HEK293 (cell line): ENCODE measurements at regions not wholly inside any gene's neighbourhood (a gene's known extent, or its start where the extent isn't known, plus 50 kb on each side); places are given as distances from the start of the nearest gene placed in this dataset.

ENCODE experiments used
- CTCF ChIA-PET: fragments of 350-600 bp; formaldehyde crosslinking; extraction: SDS; loops from one replicate; lab custom pipeline; 2021; ENCODE audit warnings: antibody characterized with exemption; lab: Yijun Ruan, JAX
- POLR2A ChIA-PET: fragments of 300-600 bp; formaldehyde crosslinking; extraction: SDS; loops from one replicate; lab custom pipeline; 2020; ENCODE audit warnings: antibody characterized with exemption, inconsistent platforms; lab: Yijun Ruan, JAX
- H3K27ac ChIP-seq: fragments of 200-500 bp; sonication (Bioruptor generic); 2 replicates; pipeline ENCODE4 v1.5.1; 2014; ENCODE audit warnings: low read depth, low read length, control low read depth, inconsistent platforms; ENCODE audit errors: extremely low read depth
- H3K36me3 ChIP-seq, 2 experiments: fragments of 200-500 bp in 1 of 2; sonication (Bioruptor generic) in 1 of 2; 1 replicate in 1 of 2; 2 replicates in 1 of 2; pipeline ENCODE4 v1.5.1; 2014 to 2017; ENCODE audit warnings: inconsistent platforms in 2 of 2, low read length in 2 of 2; ENCODE audit not compliant: control insufficient read depth in 2 of 2, insufficient read depth in 1 of 2
- H3K4me1 ChIP-seq: fragments of 200-500 bp; sonication (Bioruptor generic); 2 replicates; pipeline ENCODE4 v1.5.1; 2014; ENCODE audit warnings: mild to moderate bottlenecking, low read length, inconsistent platforms; ENCODE audit not compliant: control insufficient read depth, insufficient read depth
- H3K4me3 ChIP-seq: 2 replicates; pipeline ENCODE4 v1.5.1; 2011; ENCODE audit warnings: low read depth, mild to moderate bottlenecking, control low read depth, low read length, moderate library complexity
- H3K9me3 ChIP-seq: fragments of 200-500 bp; sonication (Bioruptor generic); 2 replicates; pipeline ENCODE4 v1.5.1; 2014; ENCODE audit warnings: low read depth, low read length, inconsistent platforms; ENCODE audit not compliant: control insufficient read depth, insufficient read depth
- CTCF ChIP-seq: fragments of 450-650 bp; formaldehyde crosslinking; IDR thresholded peaks from 2 replicates; pipeline ENCODE4 v1.5.1; 2016; ENCODE audit warnings: missing biosample characterization, missing genetic modification characterization
- HIC1 ChIP-seq: fragments of 450-650 bp; formaldehyde crosslinking; IDR thresholded peaks from 2 replicates; pipeline ENCODE4 v1.5.1; 2016; ENCODE audit warnings: missing biosample characterization, missing genetic modification characterization
- SETDB1 ChIP-seq: IDR thresholded peaks from one replicate; pipeline ENCODE4 v1.6.1; 2017; ENCODE audit warnings: mild to moderate bottlenecking, low read length, moderate library complexity, mixed read lengths; ENCODE audit not compliant: insufficient read length
- SP7 ChIP-seq: fragments of 450-650 bp; formaldehyde crosslinking; IDR thresholded peaks from 2 replicates; pipeline ENCODE4 v1.5.1; 2016; ENCODE audit warnings: missing biosample characterization, missing genetic modification characterization
- WT1 ChIP-seq: fragments of 450-650 bp; formaldehyde crosslinking; IDR thresholded peaks from 2 replicates; pipeline ENCODE4 v1.5.1; 2016; ENCODE audit warnings: missing biosample characterization, missing genetic modification characterization
- ZBTB10 ChIP-seq: fragments of 450-650 bp; formaldehyde crosslinking; IDR thresholded peaks from 2 replicates; pipeline ENCODE4 v1.5.1; 2016; ENCODE audit warnings: missing biosample characterization, missing genetic modification characterization
- ZBTB44 ChIP-seq: fragments of 450-650 bp; IDR thresholded peaks from 2 replicates; pipeline ENCODE4 v1.5.1; 2018; ENCODE audit warnings: missing biosample characterization, mild to moderate bottlenecking, missing genetic modification characterization
- ZFHX2 ChIP-seq: fragments of 450-650 bp; formaldehyde crosslinking; conservative IDR thresholded peaks from 2 replicates; pipeline ENCODE4 v1.5.1; 2016; ENCODE audit warnings: missing biosample characterization, missing genetic modification characterization
- ZNF2 ChIP-seq: fragments of 450-650 bp; formaldehyde crosslinking; IDR thresholded peaks from 2 replicates; pipeline ENCODE4 v1.5.1; 2016; ENCODE audit warnings: missing biosample characterization, missing genetic modification characterization
- ZNF211 ChIP-seq: fragments of 450-650 bp; formaldehyde crosslinking; IDR thresholded peaks from 2 replicates; pipeline ENCODE4 v1.5.1; 2016; ENCODE audit warnings: low read depth, missing biosample characterization, missing genetic modification characterization
- ZNF350 ChIP-seq: fragments of 450-650 bp; formaldehyde crosslinking; IDR thresholded peaks from 2 replicates; pipeline ENCODE4 v1.5.0; 2017; ENCODE audit warnings: missing biosample characterization, mild to moderate bottlenecking, missing genetic modification characterization
- ZNF48 ChIP-seq: fragments of 450-650 bp; formaldehyde crosslinking; IDR thresholded peaks from 2 replicates; pipeline ENCODE4 v1.5.1; 2016; ENCODE audit warnings: missing biosample characterization, missing genetic modification characterization
- ZNF514 ChIP-seq: fragments of 450-650 bp; formaldehyde crosslinking; IDR thresholded peaks from 2 replicates; pipeline ENCODE4 v1.5.1; 2016; ENCODE audit warnings: missing biosample characterization, missing genetic modification characterization
- ZNF548 ChIP-seq: fragments of 450-650 bp; formaldehyde crosslinking; IDR thresholded peaks from 2 replicates; pipeline ENCODE4 v1.5.1; 2016; ENCODE audit warnings: missing biosample characterization, missing genetic modification characterization
- ZNF549 ChIP-seq: fragments of 450-650 bp; IDR thresholded peaks from 2 replicates; pipeline ENCODE4 v1.5.1; 2018; ENCODE audit warnings: missing biosample characterization, missing genetic modification characterization, mild to moderate bottlenecking, inconsistent platforms, moderate library complexity
- ZNF639 ChIP-seq: fragments of 450-650 bp; formaldehyde crosslinking; IDR thresholded peaks from 2 replicates; pipeline ENCODE4 v1.5.1; 2016; ENCODE audit warnings: missing biosample characterization, missing genetic modification characterization
- ZNF785 ChIP-seq: fragments of 450-650 bp; formaldehyde crosslinking; IDR thresholded peaks from 2 replicates; pipeline ENCODE4 v1.5.1; 2016; ENCODE audit warnings: missing biosample characterization, missing genetic modification characterization
- ZNF791 ChIP-seq: fragments of 450-650 bp; formaldehyde crosslinking; IDR thresholded peaks from 2 replicates; pipeline ENCODE4 v1.5.1; 2016; ENCODE audit warnings: missing biosample characterization, missing genetic modification characterization

- CTCF ChIA-PET = interaction anchor here (0.5 to 0.6 kb wide), 2 partner anchors 535 to 838 kb away, joined by 4 to 5 read pairs; no protein-coding TSS in a partner anchor
These were observed 167.8 kb downstream of the GPAT3 start for GRCh38 chr4:83703752-83704151.

GRCh38 chr4:83701041-83701440 lies 165.1 kb downstream of the GPAT3 start:
- TF ChIP-seq ZNF548 (no peak), SETDB1 (peak; percentile 57)
- H3K4me3 ChIP-seq = no peak overlapping the region
- H3K36me3 ChIP-seq = no peaks in the 10 kb centered on the region
- ChIA-PET POLR2A (no interaction called here), CTCF (interaction anchor here (0.5 kb wide), 1 partner anchor 12 kb away, joined by 4 read pairs; no protein-coding TSS in a partner anchor)
- H3K9me3 ChIP-seq = no peaks in the 10 kb centered on the region
- H3K27ac ChIP-seq = no peak overlapping the region
- H3K4me1 ChIP-seq = no peaks in the 10 kb centered on the region

More at GRCh38 chr4:83703752-83704151, 167.8 kb downstream of the GPAT3 start:
- no peaks in the 10 kb centered on the region for H3K9me3 ChIP-seq
- H3K27ac ChIP-seq = no peak overlapping the region
- TF ChIP-seq ZBTB44 (tag by site-specific recombination) (no peak), ZNF350 (tag by site-specific recombination) (no peak)
- TF ChIP-seq, all 188 proteins: peak for 0
- Histone ChIP-seq H3K36me3 (no peaks in the 10 kb centered on the region), H3K4me3 (no peak overlapping the region), H3K4me1 (no peaks in the 10 kb centered on the region)
- POLR2A ChIA-PET = no interaction called here

- Histone ChIP-seq H3K36me3 (no peaks in the 10 kb centered on the region), H3K9me3 (no peaks in the 10 kb centered on the region), H3K4me3 (no peak overlapping the region), H3K4me1 (no peaks in the 10 kb centered on the region), H3K27ac (no peak overlapping the region)
- CTCF ChIA-PET = no interaction called here
- POLR2A ChIA-PET = no interaction called here
- TF ChIP-seq HIC1 (tag by site-specific recombination) (no peak), ZNF785 (tag by site-specific recombination) (no peak), ZNF2 (tag by site-specific recombination) (no peak), ZNF514 (tag by site-specific recombination) (no peak), CTCF (tag by site-specific recombination) (no peak), ZNF549 (tag by site-specific recombination) (no peak)
These were observed 163.4 kb downstream of the GPAT3 start for GRCh38 chr4:83699358-83699757.

- CTCF ChIA-PET = no interaction called here
- Histone ChIP-seq H3K4me3 (no peak overlapping the region), H3K9me3 (no peaks in the 10 kb centered on the region), H3K36me3 (no peaks in the 10 kb centered on the region), H3K27ac (no peak overlapping the region), H3K4me1 (no peaks in the 10 kb centered on the region)
- POLR2A ChIA-PET = no interaction called here
- TF ChIP-seq ZNF48 (tag by site-specific recombination) (no peak), ZNF639 (tag by site-specific recombination) (no peak), SP7 (tag by site-specific recombination) (no peak), ZNF350 (tag by site-specific recombination) (no peak), ZFHX2 (tag by site-specific recombination) (no peak), ZNF211 (tag by site-specific recombination) (no peak), ZNF791 (tag by site-specific recombination) (no peak), WT1 (no peak), ZBTB10 (tag by site-specific recombination) (no peak)
These were observed 156.1 kb downstream of the GPAT3 start for GRCh38 chr4:83692028-83692427.
